PFSK-1 (cell line): ENCODE measurements at regions not wholly inside any gene's neighbourhood (a gene's known extent, or its start where the extent isn't known, plus 50 kb on each side); places are given as distances from the start of the nearest gene placed in this dataset.

Experiments
- FOXP2 ChIP-seq: optimal IDR thresholded peaks from 2 replicates; pipeline ENCODE3; 2011; ENCODE audit warnings: borderline replicate concordance, control low read depth, inconsistent platforms; ENCODE audit not compliant: insufficient read depth; ENCODE audit errors: extremely low read length, extremely low read depth
- POLR2AphosphoS5 ChIP-seq: IDR thresholded peaks from 2 replicates; pipeline ENCODE4 v1.6.1; 2012; ENCODE audit warnings: low read depth, mild to moderate bottlenecking, control low read depth, low read length, moderate library complexity
- REST ChIP-seq, 2 experiments: IDR thresholded peaks; 2 replicates each; pipeline versions ENCODE4 v1.6.1 to v1.8.0; 2011 to 2012; ENCODE audit warnings: low read depth in 2 of 2, low read length in 2 of 2, control low read depth in 1 of 2, inconsistent platforms in 1 of 2, mild to moderate bottlenecking in 1 of 2, moderate library complexity in 1 of 2; ENCODE audit not compliant: insufficient read depth in 1 of 2
- SIN3A ChIP-seq: IDR thresholded peaks from 2 replicates; pipeline ENCODE4 v1.6.1; 2012; ENCODE audit warnings: mild to moderate bottlenecking, low read length, moderate library complexity, borderline replicate concordance; ENCODE audit not compliant: insufficient read depth
- TAF1 ChIP-seq: IDR thresholded peaks from 2 replicates; pipeline ENCODE4 v1.6.1; 2012; ENCODE audit warnings: low read length, control low read depth, borderline replicate concordance; ENCODE audit not compliant: insufficient read depth

DNA sequence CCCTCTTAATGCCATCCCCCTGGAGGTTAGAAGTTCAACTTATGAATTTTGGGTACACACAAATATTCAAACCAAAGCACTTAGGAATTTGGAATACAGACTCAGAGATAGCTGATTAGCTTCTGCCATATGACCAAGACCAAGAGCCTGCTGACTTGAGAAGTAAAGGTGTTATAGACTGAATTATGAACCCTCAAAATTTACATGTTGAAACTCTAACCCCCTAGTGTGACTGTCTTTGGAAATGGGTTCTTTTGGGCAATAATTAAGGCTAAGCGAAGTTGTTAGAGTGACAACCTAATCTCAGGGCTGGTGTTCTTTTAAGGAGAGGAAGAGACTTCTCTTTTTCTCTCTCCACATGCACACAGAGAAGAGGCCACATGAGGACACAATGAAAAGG, 151.2 kb downstream of the COX18 start:
- TF ChIP-seq TAF1 (no peak), SIN3A (no peak), REST (IDR thresholded peaks at IDR 0.05; ENCODE audit: insufficient read depth in 1 of 2, low read depth in 2 of 2, low read length in 2 of 2) (no peak), POLR2AphosphoS5 (no peak), FOXP2 (no peak)

DNA sequence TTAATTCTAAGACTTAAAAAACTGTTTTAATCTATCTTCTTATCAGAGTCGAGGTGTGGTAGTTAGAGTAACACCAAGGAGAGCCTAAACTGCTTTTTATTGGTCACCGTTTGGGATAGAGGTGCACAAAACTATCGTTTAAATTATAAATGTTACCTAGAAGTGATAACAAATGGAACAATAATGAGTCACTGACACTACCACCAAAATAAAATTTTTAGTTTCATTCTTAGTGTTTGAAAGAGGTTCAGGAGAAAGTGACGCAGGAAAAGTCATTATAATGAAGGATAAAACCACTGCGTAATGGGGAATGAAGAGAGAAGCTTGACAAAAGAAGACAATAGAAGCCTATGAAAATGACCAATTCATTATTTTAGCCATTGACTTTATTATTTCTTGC, 158.2 kb downstream of the COX18 start:
- TF ChIP-seq REST (IDR thresholded peaks at IDR 0.05; ENCODE audit: insufficient read depth in 1 of 2, low read depth in 2 of 2, low read length in 2 of 2) = no peak
- TF ChIP-seq FOXP2 = no peak
- no peak for TF ChIP-seq POLR2AphosphoS5
- no peak for TF ChIP-seq SIN3A
- no peak for TF ChIP-seq TAF1

DNA sequence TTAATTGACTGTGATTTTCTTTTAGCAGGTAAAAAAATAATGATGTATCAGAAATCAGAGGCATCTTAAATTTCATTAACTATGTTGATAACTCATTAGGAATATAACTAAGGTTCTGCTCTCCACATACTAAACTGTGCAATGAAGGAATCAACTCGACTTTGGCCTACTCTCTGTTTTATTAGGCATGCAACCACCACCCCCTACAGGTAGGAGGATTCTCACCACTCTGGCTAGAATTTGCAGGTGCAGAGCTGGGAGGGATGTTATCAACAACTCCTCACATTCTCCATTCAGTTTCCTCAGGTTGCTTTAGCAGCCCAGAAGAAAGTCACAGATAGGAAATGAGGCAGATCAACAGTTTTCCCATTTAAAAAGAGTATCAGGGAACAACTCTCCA, 160.1 kb downstream of the COX18 start:
- TF ChIP-seq FOXP2 = no peak
- no peak for TF ChIP-seq POLR2AphosphoS5
- no peak for TF ChIP-seq REST (IDR thresholded peaks at IDR 0.05; ENCODE audit: insufficient read depth in 1 of 2, low read depth in 2 of 2, low read length in 2 of 2)
- TF ChIP-seq SIN3A = no peak
- no peak for TF ChIP-seq TAF1

GRCh38 chr4:72902354-72902753, 167.2 kb downstream of the COX18 start:
- TF ChIP-seq FOXP2 (no peak), POLR2AphosphoS5 (no peak), TAF1 (no peak), SIN3A (no peak), REST (IDR thresholded peaks at IDR 0.05; ENCODE audit: insufficient read depth in 1 of 2, low read depth in 2 of 2, low read length in 2 of 2) (no peak)

- no peak for TF ChIP-seq SIN3A
- no peak for TF ChIP-seq FOXP2
- TF ChIP-seq POLR2AphosphoS5 = no peak
- no peak for TF ChIP-seq REST (IDR thresholded peaks at IDR 0.05; ENCODE audit: insufficient read depth in 1 of 2, low read depth in 2 of 2, low read length in 2 of 2)
- TF ChIP-seq TAF1 = no peak
Observed at GRCh38 chr4:72901553-72901952, 168.0 kb downstream of the COX18 start.
